D721Med (cell line): ENCODE measurements at regions not wholly inside any gene's neighbourhood (a gene's known extent, or its start where the extent isn't known, plus 50 kb on each side); places are given as distances from the start of the nearest gene placed in this dataset.
A peak's percentile ranks its signal among the peaks of the same experiment; 100 is the strongest.

ENCODE experiments used
- DNase-seq: peaks from one replicate; pipeline ENCODE4 v3.0.0; 2011; ENCODE audit warnings: low spot score; ENCODE audit not compliant: insufficient read length
- FAIRE-seq: peaks from 2 replicates; lab custom pipeline; 2011; peaks lifted over from hg19 to GRCh38; lab: Jason Lieb, UNC
- CTCF ChIP-seq: IDR thresholded peaks from 2 replicates; pipeline ENCODE4 v1.5.1; 2012; ENCODE audit warnings: mild to moderate bottlenecking, control low read depth; ENCODE audit not compliant: insufficient read depth; ENCODE audit errors: missing control alignments

- no peak for FAIRE-seq
- DNase-seq, result no peak
- no peak for TF ChIP-seq CTCF
Measured at GRCh38 chr18:61619783-61620182, 273.0 kb downstream of the RNF152 start.

- DNase-seq (no peak), FAIRE-seq (no peak)
- TF ChIP-seq CTCF, result no peak
Measured at GRCh38 chr18:61618816-61619215, 274.0 kb downstream of the RNF152 start.

DNA sequence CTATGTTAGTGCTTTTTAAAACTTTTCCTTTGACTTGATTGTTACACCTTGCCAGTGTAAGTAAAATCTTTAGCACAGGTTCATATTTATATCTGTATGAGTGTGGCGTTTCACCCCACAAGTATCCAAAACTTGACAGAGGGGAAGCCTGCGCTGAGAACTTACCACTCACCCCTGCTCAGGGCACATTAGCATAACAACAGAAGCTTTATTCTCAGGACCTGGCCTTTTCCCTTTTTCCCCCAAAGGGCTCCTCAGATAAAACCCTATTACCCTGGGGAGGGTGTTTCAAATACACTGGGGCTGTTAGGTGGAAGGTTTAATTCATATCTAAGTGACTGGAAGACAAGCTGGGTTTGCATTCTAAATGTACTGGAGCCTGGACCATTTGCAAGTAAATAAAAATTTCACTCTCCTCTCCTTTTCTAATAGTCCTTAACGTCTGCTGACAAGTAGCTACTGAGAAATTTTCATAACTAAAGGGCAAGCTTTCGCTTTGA is 276.6 kb downstream of the RNF152 start:
- DNase-seq (no peak), FAIRE-seq (no peak)
- TF ChIP-seq CTCF, result no peak

DNA sequence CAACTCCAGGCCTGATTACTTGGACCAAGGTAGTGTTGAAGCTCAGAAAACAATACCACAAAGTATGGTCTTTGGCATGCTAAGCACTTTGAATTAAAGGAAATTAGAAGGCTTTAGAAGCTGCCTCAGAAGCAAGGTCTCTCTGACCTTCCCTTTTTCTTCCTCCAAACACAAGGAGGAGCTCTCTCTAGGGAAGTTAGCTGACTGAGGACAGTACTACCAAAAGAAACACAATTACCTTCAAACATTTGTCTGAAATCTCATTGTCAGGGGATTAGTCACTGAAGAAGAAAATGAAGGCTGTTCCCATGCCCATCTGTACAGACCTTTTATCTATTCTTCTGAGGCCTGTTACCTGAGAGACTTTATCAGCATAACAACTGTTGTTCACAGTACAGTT is 279.3 kb downstream of the CDH20 start:
- TF ChIP-seq CTCF, result peak; percentile 15
- DNase-seq (no peak), FAIRE-seq (peak; percentile 81)

DNA sequence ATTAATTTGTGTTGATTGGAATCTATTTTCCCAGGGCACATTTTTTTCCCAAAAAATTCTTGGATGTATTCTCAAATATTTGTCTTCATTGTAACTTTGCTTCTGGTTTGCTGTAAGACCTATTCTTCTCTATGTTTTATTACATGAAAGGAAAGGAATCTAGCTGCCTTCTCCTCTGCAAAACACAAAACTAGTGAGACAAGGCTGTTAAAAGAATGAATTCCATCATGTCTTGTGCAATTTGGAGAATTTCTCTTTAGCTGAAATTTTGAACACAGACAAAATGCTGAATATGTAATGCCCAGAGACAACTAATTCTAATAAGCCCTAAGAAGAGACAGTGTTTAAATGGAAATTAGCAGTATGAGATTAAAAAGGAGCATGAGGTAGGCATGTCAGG is 275.9 kb downstream of the CDH20 start:
- DNase-seq (no peak), FAIRE-seq (no peak)
- no peak for TF ChIP-seq CTCF

DNA sequence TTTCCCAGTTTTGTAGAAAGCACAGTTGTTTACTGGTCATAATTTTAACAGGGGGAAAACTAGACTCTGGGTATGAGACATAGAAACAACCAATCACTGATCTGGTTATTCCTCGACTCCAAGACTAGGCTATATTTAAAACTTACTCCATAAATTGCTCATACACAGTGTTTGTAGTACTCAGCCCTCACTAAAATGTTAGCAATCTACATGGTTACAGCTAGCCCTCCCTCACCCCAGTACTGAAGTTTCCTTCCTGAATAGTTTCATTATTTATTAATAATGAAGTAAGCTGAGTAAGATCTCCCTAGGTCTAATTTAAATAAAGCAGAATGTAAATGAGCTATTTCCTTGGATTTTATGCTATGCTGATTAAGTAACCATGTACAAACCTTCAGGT is 275.1 kb downstream of the CDH20 start:
- DNase-seq, result no peak
- no peak for TF ChIP-seq CTCF
- no peak for FAIRE-seq

DNA sequence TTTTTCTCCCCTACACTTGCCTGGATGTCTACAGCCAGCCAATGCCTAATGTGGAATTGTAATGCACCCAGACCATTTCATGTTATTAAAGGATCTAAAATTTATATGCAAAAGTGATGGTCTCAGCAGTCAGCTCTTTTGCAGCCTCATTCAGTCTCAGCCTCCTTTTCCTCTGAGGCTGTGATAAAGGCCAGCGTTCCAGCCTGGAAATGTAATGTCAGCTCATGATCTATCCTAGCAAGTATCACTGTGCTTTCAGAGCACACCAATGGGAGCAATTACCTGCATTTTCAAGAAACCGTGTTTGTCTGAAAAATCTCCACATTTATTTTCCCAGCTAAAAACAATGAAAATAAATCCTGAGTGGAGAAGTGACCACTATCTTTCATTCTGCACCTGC is 274.6 kb downstream of the CDH20 start:
- FAIRE-seq, result peak; percentile 89
- DNase-seq, result no peak

More for the DNA sequence above, 274.6 kb downstream of the CDH20 start:
- TF ChIP-seq CTCF, result no peak
